H9 (cell line): ENCODE measurements at regions not wholly inside any gene's neighbourhood (a gene's known extent, or its start where the extent isn't known, plus 50 kb on each side); places are given as distances from the start of the nearest gene placed in this dataset.

Experiments used
- DNase-seq: peaks from one replicate; pipeline ENCODE4 v3.0.0-alpha.2; 2017
- H2AFZ ChIP-seq: one replicate; pipeline ENCODE4 v1.6.1; 2013; ENCODE audit warnings: mild to moderate bottlenecking, low read length, control low read depth, moderate library complexity
- H2AK5ac ChIP-seq: 2 replicates; pipeline ENCODE4 v1.6.1; 2013; ENCODE audit warnings: low read length, control low read depth, mixed read lengths; ENCODE audit not compliant: insufficient read length
- H2BK120ac ChIP-seq: one replicate; pipeline ENCODE4 v1.6.1; 2013; ENCODE audit warnings: low read depth, mild to moderate bottlenecking, low read length, control low read depth, inconsistent platforms; ENCODE audit not compliant: poor library complexity, severe bottlenecking
- H2BK12ac ChIP-seq: 2 replicates; pipeline ENCODE4 v1.6.1; 2013; ENCODE audit warnings: low read length, control low read depth, mixed read lengths, low read depth; ENCODE audit not compliant: insufficient read length
- H2BK15ac ChIP-seq: 2 replicates; pipeline ENCODE4 v1.6.1; 2013; ENCODE audit warnings: low read depth, low read length, control low read depth
- H2BK20ac ChIP-seq: one replicate; pipeline ENCODE4 v1.6.1; 2013; ENCODE audit warnings: low read depth, mild to moderate bottlenecking, low read length, control low read depth, inconsistent platforms; ENCODE audit not compliant: poor library complexity, severe bottlenecking
- H2BK5ac ChIP-seq: 2 replicates; pipeline ENCODE4 v1.6.1; 2013; ENCODE audit warnings: low read length, control low read depth, mixed read lengths; ENCODE audit not compliant: insufficient read length
- H3K14ac ChIP-seq: 2 replicates; pipeline ENCODE4 v1.6.1; 2013; ENCODE audit warnings: low read length, control low read depth; ENCODE audit not compliant: insufficient read depth
- H3K18ac ChIP-seq: 2 replicates; pipeline ENCODE4 v1.6.1; 2013; ENCODE audit warnings: low read depth, mild to moderate bottlenecking, mixed read lengths, low read length, control low read depth; ENCODE audit not compliant: insufficient read length
- H3K23ac ChIP-seq: 2 replicates; pipeline ENCODE4 v1.6.1; 2013; ENCODE audit warnings: low read length, control low read depth, mixed read lengths, low read depth; ENCODE audit not compliant: insufficient read length
- H3K23me2 ChIP-seq: 2 replicates; pipeline ENCODE4 v1.6.1; 2013; ENCODE audit warnings: low read depth, mild to moderate bottlenecking, mixed read lengths, low read length, control low read depth; ENCODE audit not compliant: insufficient read length, poor library complexity, severe bottlenecking
- H3K27ac ChIP-seq: 2 replicates; pipeline ENCODE4 v1.5.1; 2013; ENCODE audit warnings: low read length, control low read depth, mixed read lengths, low read depth; ENCODE audit not compliant: insufficient read length
- H3K27me3 ChIP-seq: 2 replicates; pipeline ENCODE4 v1.6.1; 2013; ENCODE audit warnings: low read length, control low read depth, inconsistent platforms; ENCODE audit not compliant: insufficient read depth
- H3K4ac ChIP-seq: 2 replicates; pipeline ENCODE4 v1.6.1; 2013; ENCODE audit warnings: low read depth, mild to moderate bottlenecking, control low read depth, inconsistent platforms, low read length, moderate library complexity
- H3K4me1 ChIP-seq: 2 replicates; pipeline ENCODE4 v1.6.1; 2013; ENCODE audit warnings: low read length, control low read depth, inconsistent platforms; ENCODE audit not compliant: insufficient read depth
- H3K4me2 ChIP-seq: 2 replicates; pipeline ENCODE4 v1.6.1; 2013; ENCODE audit warnings: low read length, control low read depth, mixed read lengths; ENCODE audit not compliant: insufficient read length, insufficient read depth
- H3K56ac ChIP-seq: 2 replicates; pipeline ENCODE4 v1.6.1; 2013; ENCODE audit warnings: low read depth, mild to moderate bottlenecking, mixed read lengths, low read length, control low read depth; ENCODE audit not compliant: insufficient read length
- H3K79me1 ChIP-seq: 2 replicates; pipeline ENCODE4 v1.6.1; 2013; ENCODE audit warnings: low read depth, mild to moderate bottlenecking, moderate library complexity, low read length, control low read depth, inconsistent platforms; ENCODE audit not compliant: insufficient read depth, poor library complexity, severe bottlenecking
- H3K79me2 ChIP-seq: 2 replicates; pipeline ENCODE4 v1.6.1; 2013; ENCODE audit warnings: low read length, control low read depth, inconsistent platforms; ENCODE audit not compliant: insufficient read depth
- H3K9ac ChIP-seq: 2 replicates; pipeline ENCODE4 v1.6.1; 2013; ENCODE audit warnings: low read length, control low read depth, mixed read lengths; ENCODE audit not compliant: insufficient read length; ENCODE audit errors: extremely low read depth
- H3K9me3 ChIP-seq: one replicate; pipeline ENCODE4 v1.6.1; 2013; ENCODE audit warnings: low read depth, low read length, inconsistent platforms; ENCODE audit not compliant: control insufficient read depth
- H3T11ph ChIP-seq: one replicate; pipeline ENCODE4 v1.6.1; 2013; ENCODE audit warnings: mild to moderate bottlenecking, low read length, control low read depth, inconsistent platforms
- H4K20me1 ChIP-seq: one replicate; pipeline ENCODE4 v1.6.1; 2013; ENCODE audit not compliant: control insufficient read depth, insufficient read length, insufficient read depth
- H4K5ac ChIP-seq: 2 replicates; pipeline ENCODE4 v1.6.1; 2013; ENCODE audit warnings: low read depth, mild to moderate bottlenecking, mixed read lengths, low read length, control low read depth; ENCODE audit not compliant: insufficient read length
- H4K8ac ChIP-seq: replicated peaks from 2 replicates; pipeline ENCODE4 v1.6.1; 2013; ENCODE audit warnings: low read length, control low read depth, mixed read lengths, low read depth; ENCODE audit not compliant: insufficient read length
- H4K91ac ChIP-seq: 2 replicates; pipeline ENCODE4 v1.6.1; 2013; ENCODE audit warnings: low read depth, mild to moderate bottlenecking, moderate library complexity, mixed read lengths, low read length, control low read depth; ENCODE audit not compliant: insufficient read length
- H3K27ac Mint-ChIP-seq, 3 experiments: 2 replicates in 2 of 3; 3 replicates in 1 of 3; pipeline ENCODE4 v1.8.0; 2020 to 2021; ENCODE audit warnings: mixed read lengths in 3 of 3, mild to moderate bottlenecking in 1 of 3, moderate library complexity in 1 of 3
- H3K27me3 Mint-ChIP-seq: 2 replicates; pipeline ENCODE4 v1.8.0; 2021; ENCODE audit warnings: low read depth, mild to moderate bottlenecking, moderate library complexity, mixed read lengths
- H3K36me3 Mint-ChIP-seq, 3 experiments: 2 replicates in 2 of 3; 3 replicates in 1 of 3; pipeline ENCODE4 v1.8.0; 2020 to 2021; ENCODE audit warnings: low read depth in 3 of 3, mixed read lengths in 3 of 3; ENCODE audit not compliant: insufficient read depth in 1 of 3
- H3K4me1 Mint-ChIP-seq, 2 experiments: 2 replicates each; pipeline ENCODE4 v1.8.0; 2020; ENCODE audit warnings: mixed read lengths in 2 of 2
- H3K4me3 Mint-ChIP-seq, 2 experiments: 2 replicates in 1 of 2; 3 replicates in 1 of 2; pipeline ENCODE4 v1.8.0; 2020 to 2021; ENCODE audit warnings: mild to moderate bottlenecking in 2 of 2, mixed read lengths in 2 of 2, moderate library complexity in 1 of 2
- H3K9me3 Mint-ChIP-seq, 2 experiments: 2 replicates in 1 of 2; 3 replicates in 1 of 2; pipeline ENCODE4 v1.8.0; 2020; ENCODE audit warnings: mild to moderate bottlenecking in 2 of 2, mixed read lengths in 2 of 2, moderate library complexity in 1 of 2
- CTCF ChIP-seq: fragments of 200-600 bp; sonication (generic); conservative IDR thresholded peaks from 3 replicates; pipeline ENCODE4 v1.8.0; 2021; ENCODE audit warnings: antibody characterized with exemption, mild to moderate bottlenecking
- WGBS: extraction: QIAGEN DNeasy Blood & Tissue Kit; methylation state at CpG from one replicate; pipeline ENCODE4 v1.1.7; 2013; ENCODE audit warnings: missing lambda C conversion rate, low lambda C conversion rate, mixed read lengths; ENCODE audit not compliant: insufficient read length; ENCODE audit errors: extremely low coverage; 5-methylcytosine and 5-hydroxymethylcytosine counted together

GRCh38 chr9:11676821-11677220 is 1016.4 kb upstream of the TYRP1 start:
- no peak overlapping the region for H3K9ac ChIP-seq

More at GRCh38 chr9:11676821-11677220, 1016.4 kb upstream of the TYRP1 start:
- no peak overlapping the region for H2BK12ac ChIP-seq
- H2BK20ac ChIP-seq: no peak overlapping the region
- no peak overlapping the region for H3K23ac ChIP-seq
- no CpG with 5 or more reads among the region's 2 CpGs for WGBS
- no peak overlapping the region for H3K56ac ChIP-seq
- Mint-ChIP-seq H3K4me3 (no peak overlapping the region), H3K9me3 (peaks cover 0 to 5% of the 10 kb centered on the region in 2 experiments; a peak in 3 of 5 replicates), H3K36me3 (peaks cover 0 to 3% (median 0%) of the 10 kb centered on the region in 3 experiments; a peak in 1 of 7 replicates), H3K27me3 (no peaks in the 10 kb centered on the region), H3K27ac (no peak overlapping the region), H3K4me1 (no peaks in the 10 kb centered on the region)
- no peak overlapping the region for H2BK120ac ChIP-seq
- no peak for DNase-seq
- no peak for TF ChIP-seq CTCF
- H3K4ac ChIP-seq: no peak overlapping the region
- H2AK5ac ChIP-seq: no peak overlapping the region
- H3K23me2 ChIP-seq: no peaks in the 10 kb centered on the region
- H3K27me3 ChIP-seq: no peaks in the 10 kb centered on the region
- no peak overlapping the region for H4K91ac ChIP-seq
- H2AFZ ChIP-seq: no peak overlapping the region
- H3K18ac ChIP-seq: no peak overlapping the region
- H3K79me1 ChIP-seq: no peaks in the 10 kb centered on the region
- no peaks in the 10 kb centered on the region for H3K9me3 ChIP-seq
- no peaks in the 10 kb centered on the region for H3K79me2 ChIP-seq
- no peak overlapping the region for H3T11ph ChIP-seq
- H3K4me2 ChIP-seq: no peak overlapping the region
- no peak overlapping the region for H3K27ac ChIP-seq
- no peak overlapping the region for H2BK5ac ChIP-seq
- H3K14ac ChIP-seq: no peak overlapping the region
- no peaks in the 10 kb centered on the region for H4K20me1 ChIP-seq
- H2BK15ac ChIP-seq: no peak overlapping the region
- H4K5ac ChIP-seq: no peak overlapping the region
- no peaks in the 10 kb centered on the region for H3K4me1 ChIP-seq
- no peak overlapping the region for H4K8ac ChIP-seq
